RWPE2 (cell line): ENCODE measurements at regions not wholly inside any gene's neighbourhood (a gene's known extent, or its start where the extent isn't known, plus 50 kb on each side); places are given as distances from the start of the nearest gene placed in this dataset.

ENCODE experiments used
- ATAC-seq: fragments of 200-7000 bp; cut with Tn5 transposase; 3 replicates; pipeline ENCODE4 v1.9.1; 2021; ENCODE audit warnings: low read depth
- DNase-seq: peaks from one replicate; pipeline ENCODE4 v3.0.0-alpha.2; 2020; ENCODE audit warnings: low spot score
- H3K27ac ChIP-seq: fragments of 450-650 bp; 2 replicates; pipeline ENCODE4 v1.5.1; 2017; ENCODE audit warnings: mild to moderate bottlenecking; ENCODE audit not compliant: poor library complexity, severe bottlenecking
- H3K27me3 ChIP-seq: fragments of 250-450 bp; sonication (Bioruptor Pico); 2 replicates; pipeline ENCODE4 v1.5.1; 2021; ENCODE audit warnings: mild to moderate bottlenecking, moderate library complexity; ENCODE audit not compliant: insufficient read depth, poor library complexity, severe bottlenecking
- H3K36me3 ChIP-seq: fragments of 250-450 bp; sonication (Bioruptor Pico); 2 replicates; pipeline ENCODE4 v1.5.1; 2020; ENCODE audit warnings: low read depth, mild to moderate bottlenecking, moderate library complexity
- H3K4me1 ChIP-seq: fragments of 250-450 bp; sonication (Bioruptor Pico); 2 replicates; pipeline ENCODE4 v1.5.1; 2021; ENCODE audit warnings: mild to moderate bottlenecking, moderate library complexity; ENCODE audit not compliant: insufficient read depth, poor library complexity, severe bottlenecking
- H3K4me3 ChIP-seq: fragments of 250-450 bp; sonication (Bioruptor Pico); 2 replicates; pipeline ENCODE4 v1.5.1; 2021; ENCODE audit warnings: mild to moderate bottlenecking, moderate library complexity; ENCODE audit not compliant: severe bottlenecking
- H3K9me3 ChIP-seq: fragments of 250-450 bp; sonication (Bioruptor Pico); 2 replicates; pipeline ENCODE4 v1.5.1; 2021; ENCODE audit warnings: mild to moderate bottlenecking, moderate library complexity; ENCODE audit not compliant: severe bottlenecking
- CTCF ChIP-seq: fragments of 450-650 bp; IDR thresholded peaks from one replicate; pipeline ENCODE4 v1.5.1; 2017; ENCODE audit warnings: mild to moderate bottlenecking, moderate library complexity; ENCODE audit not compliant: poor library complexity, severe bottlenecking

GRCh38 chr6:170162011-170162774, 128.7 kb downstream of the DLL1 start:
- Histone ChIP-seq H3K4me3 (no peak overlapping the region), H3K36me3 (no peaks in the 10 kb centered on the region), H3K27me3 (no peaks in the 10 kb centered on the region), H3K9me3 (no peaks in the 10 kb centered on the region), H3K27ac (no peak overlapping the region), H3K4me1 (no peaks in the 10 kb centered on the region)
- DNase-seq (peak; percentile 54), ATAC-seq (no peak)
- TF ChIP-seq CTCF: no peak

- Histone ChIP-seq H3K27me3 (no peaks in the 10 kb centered on the region), H3K4me3 (no peak overlapping the region), H3K27ac (no peak overlapping the region), H3K4me1 (no peaks in the 10 kb centered on the region), H3K36me3 (no peaks in the 10 kb centered on the region), H3K9me3 (no peaks in the 10 kb centered on the region)
- DNase-seq (peak; percentile 57), ATAC-seq (no peak)
- TF ChIP-seq CTCF: no peak
These were observed 130.0 kb downstream of the DLL1 start for GRCh38 chr6:170160628-170161611.

- Histone ChIP-seq H3K27ac (no peak overlapping the region), H3K4me1 (no peaks in the 10 kb centered on the region), H3K27me3 (no peaks in the 10 kb centered on the region), H3K4me3 (no peak overlapping the region), H3K36me3 (no peaks in the 10 kb centered on the region), H3K9me3 (no peaks in the 10 kb centered on the region)
- ATAC-seq (no peak), DNase-seq (peak; percentile 61)
- no peak for TF ChIP-seq CTCF
These were observed 130.7 kb downstream of the DLL1 start for GRCh38 chr6:170160031-170160627.

- ATAC-seq: no peak
- Histone ChIP-seq H3K27ac (no peak overlapping the region), H3K36me3 (no peaks in the 10 kb centered on the region), H3K4me3 (no peak overlapping the region), H3K27me3 (no peaks in the 10 kb centered on the region), H3K9me3 (no peaks in the 10 kb centered on the region), H3K4me1 (no peaks in the 10 kb centered on the region)
- no peak for TF ChIP-seq CTCF
- no peak for DNase-seq
These were observed 131.6 kb downstream of the DLL1 start for GRCh38 chr6:170159022-170159965.
